ENCODE measurements at regions not wholly inside any gene's neighbourhood (a gene's known extent, or its start where the extent isn't known, plus 50 kb on each side); places are given as distances from the start of the nearest gene placed in this dataset.
"Not testable (repeated sequence)": the region's sequence is repeated elsewhere in the genome, so short reads cannot be mapped to it uniquely, and the experiment has no call there.

DNA sequence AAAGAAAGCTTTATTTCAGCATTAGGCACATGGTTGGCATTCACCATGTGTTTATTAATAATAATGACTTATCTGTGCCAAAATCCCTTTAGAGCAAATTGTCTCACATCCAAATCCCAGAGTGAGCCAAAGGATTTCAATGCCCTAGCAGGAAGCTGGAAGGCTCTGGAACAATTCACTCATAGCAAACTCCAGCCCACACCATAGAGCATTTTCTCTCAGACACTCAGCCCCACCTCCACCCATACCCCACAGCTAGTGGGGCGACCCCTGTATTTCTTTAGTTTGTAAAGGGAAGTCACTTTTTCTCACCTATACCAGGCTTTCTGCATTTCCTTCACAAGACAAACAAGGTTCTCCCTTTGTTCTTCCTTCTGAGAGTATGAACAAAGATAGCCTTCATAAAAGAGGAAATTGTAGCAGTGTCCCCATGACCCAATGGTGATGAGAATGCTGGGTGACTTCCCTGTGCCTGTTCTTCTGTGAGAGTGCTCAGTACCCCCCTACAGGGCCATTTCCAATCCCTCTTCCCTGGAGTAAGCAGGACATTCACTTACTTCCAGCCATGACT lies 100.1 kb upstream of the APCDD1 start:
- DNase-seq (ENCODE audit: low read depth) = no peak

DNA sequence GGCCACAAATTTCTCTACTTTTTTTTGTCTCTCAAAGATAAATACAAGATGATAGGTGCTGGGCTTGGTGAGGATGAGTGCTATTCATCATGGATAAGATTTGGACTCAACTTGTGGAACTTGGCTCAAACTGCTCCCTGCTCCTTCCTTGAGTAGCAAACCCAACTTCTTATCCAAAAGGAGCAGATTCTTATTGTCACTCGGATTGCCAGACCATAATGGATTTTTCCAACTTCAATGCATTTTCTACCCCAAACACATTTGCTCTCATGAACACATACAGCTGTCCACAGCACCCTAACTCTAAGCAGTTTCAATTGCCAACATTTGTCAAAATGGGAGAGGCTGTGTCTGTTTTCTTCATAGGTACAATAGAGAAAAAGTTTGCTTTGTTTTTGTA lies 99.5 kb upstream of the APCDD1 start:
- DNase-seq (ENCODE audit: low read depth) = no peak

DNA sequence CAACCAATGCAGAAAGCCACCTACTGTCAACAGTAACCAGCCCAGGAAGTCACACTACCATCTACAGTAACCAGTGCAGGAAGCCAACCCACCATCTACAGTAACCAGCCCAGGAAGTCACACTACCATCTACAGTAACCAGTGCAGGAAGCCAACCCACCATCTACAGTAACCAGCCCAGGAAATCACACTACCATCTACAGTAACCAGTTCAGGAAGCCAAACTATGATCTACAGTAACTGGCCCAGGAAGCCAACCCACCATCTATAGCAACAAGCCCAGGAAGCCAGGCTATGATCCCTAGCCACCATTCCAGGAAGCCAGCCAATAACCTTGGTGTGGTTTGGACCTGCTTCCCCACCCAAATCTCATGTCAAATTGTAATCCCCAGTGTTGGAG lies 97.4 kb upstream of the APCDD1 start:
- not testable (repeated sequence) for DNase-seq (ENCODE audit: low read depth)

DNA sequence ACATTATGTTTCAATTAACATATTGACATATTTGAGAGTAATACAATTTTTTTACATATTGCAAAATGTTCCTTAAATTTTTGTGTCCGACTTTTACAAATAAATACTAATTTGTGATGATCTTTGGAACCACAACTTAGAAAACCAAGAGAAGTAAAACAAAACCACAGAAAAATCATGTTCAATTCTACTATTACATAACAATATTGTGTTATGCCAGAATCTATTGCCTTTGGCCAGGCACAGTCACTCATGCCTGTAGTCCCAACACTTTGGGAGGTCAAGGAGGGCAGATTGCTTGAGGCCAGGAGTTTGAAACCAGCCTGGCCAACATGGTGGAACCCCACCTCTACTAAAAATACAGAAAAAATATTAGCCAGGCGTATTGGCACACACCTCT lies 92.8 kb upstream of the APCDD1 start:
- no peak for DNase-seq (ENCODE audit: low read depth)

DNA sequence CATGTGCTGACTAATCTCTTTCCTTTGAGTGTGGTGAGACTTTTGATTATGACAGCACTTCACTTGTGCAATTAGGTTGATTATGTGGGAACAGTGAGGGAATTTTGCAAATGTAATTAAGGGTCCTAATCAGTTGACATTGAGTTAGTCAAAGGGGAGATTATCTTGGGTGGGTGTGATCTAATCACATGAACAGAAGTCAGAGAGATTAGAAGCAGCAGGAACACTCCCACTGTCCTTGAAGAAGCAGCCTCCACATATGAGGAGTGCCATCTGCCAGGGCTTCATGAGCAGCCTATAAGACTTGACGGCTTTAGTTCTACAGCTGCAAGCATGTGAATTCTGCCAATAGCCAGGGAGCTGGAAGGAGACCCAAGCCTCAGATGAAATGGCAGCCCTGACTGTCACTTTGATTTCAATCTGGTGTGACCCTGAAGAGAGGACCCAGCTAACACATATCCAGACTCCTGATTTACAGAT lies 89.4 kb upstream of the APCDD1 start:
- no peak for DNase-seq (ENCODE audit: low read depth)

DNA sequence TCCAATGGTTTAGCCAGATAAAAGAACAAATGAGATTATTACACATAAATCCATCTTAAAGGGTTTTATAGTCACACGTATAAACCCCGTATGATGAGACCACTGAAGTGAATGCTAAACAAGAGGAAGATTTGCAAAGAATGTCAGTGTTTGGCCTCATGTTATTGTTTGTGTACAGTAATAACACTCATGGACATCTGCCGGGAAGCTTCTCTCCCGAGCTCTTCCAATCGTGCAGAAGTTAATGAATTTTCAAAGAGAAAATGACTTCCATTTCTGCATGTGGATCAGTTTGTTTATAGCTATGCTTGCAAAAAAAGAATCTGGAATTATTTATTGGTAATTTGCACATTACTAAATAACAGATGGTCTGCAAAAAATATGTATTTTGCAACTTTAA lies 88.5 kb upstream of the APCDD1 start:
- DNase-seq (ENCODE audit: low read depth) = no peak

DNA sequence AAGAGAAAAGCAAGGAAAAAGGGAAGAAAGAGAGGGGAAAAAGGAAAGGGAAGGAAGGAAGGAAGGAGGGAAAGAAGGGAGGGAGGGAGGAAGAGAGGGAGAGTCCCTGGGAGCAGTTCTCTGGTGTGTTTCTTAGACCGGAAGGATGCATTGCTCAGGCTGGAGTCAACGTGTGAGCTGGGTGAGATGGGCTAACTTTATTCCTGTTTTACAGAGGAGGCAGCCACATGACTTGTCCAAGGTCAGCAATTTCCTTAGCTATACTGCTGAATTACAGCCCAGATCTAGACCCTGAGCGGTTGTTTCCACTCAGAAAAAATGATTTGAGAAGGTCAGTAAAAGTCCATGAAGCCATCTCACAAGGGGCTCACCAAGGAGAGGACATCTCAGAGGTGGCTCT lies 86.6 kb upstream of the APCDD1 start:
- DNase-seq (ENCODE audit: low read depth) = no peak

DNA sequence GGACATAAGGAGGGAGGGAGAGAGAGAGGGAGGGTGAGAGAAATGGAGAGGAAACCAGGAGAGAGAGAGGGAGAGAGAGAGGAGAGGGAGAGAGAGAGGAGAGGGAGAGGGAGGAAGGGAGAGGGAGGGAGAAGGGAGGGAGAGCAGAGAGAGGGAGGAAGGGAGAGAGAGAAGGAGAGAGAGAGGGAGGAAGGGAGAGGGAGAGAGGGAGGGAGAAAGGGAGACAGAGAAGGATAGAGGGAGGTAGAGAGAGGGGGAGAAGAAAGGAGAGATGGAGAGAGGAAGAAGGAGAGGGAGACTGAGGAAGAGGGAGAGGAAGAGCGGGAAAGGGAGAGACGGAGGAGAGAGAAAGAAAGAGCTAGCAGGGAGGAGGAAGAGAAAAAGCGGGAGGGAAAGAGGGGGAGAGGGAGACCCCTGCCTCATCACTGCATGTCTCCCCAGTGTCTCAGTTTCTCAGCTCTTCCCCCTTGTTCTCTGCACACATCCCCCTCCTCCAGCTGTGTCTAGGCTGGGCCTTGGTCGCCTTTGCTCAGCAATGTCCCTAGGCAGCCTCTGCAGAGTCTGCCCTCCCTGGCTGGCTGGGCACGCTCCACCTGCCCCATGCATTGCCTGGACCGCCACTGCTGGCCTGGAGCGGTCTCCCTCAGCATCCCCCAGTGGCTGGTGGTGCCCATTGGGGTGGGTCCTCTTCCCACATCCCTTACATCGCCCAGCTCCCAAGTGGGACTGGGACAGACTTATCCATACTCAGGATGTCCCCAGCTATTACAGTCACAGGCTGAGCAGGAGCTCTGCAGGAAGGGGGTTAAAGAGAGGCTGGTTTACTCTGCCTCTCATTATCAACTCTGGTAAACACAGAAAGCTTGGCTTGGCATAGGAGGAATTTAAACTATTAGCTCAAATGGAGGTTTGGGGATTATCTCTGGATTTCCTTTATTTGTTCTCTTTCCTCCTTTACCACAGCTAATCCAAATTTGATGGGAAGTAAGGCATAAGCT lies 85.7 kb upstream of the APCDD1 start:
- DNase-seq (ENCODE audit: low read depth) = no peak

DNA sequence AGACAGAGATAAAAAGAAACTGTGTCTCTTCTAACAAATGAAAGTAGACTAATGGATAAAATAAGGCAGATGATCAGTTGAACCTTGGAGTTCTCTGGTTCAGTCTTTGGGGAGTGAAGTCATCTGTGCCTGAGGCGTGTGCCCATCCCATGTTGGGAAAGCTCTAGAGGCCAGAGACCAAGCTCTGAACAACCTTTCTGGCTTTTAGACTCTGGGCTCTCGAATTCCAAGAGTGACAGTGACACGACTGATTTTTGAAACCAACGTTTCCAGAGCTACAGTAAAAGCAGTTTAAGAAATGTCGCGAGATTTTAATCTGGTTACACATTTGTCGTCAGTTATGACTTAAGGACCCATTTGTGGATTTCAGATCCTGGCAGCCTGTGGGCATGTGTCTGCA lies 83.7 kb upstream of the APCDD1 start:
- no peak for DNase-seq (ENCODE audit: low read depth)

DNA sequence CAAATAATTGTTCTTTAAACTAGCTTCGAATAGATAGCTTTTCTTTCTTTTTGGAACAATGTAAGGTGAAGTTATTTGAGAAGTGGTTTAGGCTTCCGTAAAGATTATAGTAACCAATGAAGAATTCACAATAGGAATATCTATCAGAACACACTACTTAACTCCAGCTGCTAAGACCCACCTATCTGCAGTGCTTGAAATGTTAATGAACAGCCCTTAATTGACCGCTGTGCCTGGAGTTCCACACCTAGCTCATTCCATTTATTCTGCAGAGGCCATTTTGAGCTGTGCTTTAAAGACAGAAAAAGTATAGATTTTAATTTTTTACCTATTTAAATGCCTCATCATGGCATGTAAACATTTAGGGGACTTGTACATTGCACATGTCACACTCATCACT lies 83.3 kb upstream of the APCDD1 start:
- no peak for DNase-seq (ENCODE audit: low read depth)

DNA sequence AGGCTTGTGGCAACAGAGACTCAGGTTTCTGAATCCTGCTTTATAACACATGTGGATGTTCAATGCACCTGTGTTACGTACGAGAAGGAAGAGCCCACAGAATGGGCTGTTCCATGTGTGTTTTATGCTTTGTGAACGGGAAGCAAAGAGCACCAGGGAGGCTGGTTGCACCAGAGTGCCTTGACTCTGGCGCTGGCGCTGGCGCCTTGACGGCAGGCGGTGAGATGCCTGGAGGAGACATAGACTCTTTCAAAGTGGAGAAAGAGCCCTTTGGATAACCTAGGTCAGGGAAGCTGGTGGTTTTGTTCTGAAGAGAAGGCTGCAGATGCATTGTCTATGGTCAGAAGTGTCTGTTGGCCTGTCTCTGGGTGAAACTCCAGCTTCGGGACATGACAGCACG lies 80.2 kb upstream of the APCDD1 start:
- DNase-seq (ENCODE audit: low read depth) = no peak

DNA sequence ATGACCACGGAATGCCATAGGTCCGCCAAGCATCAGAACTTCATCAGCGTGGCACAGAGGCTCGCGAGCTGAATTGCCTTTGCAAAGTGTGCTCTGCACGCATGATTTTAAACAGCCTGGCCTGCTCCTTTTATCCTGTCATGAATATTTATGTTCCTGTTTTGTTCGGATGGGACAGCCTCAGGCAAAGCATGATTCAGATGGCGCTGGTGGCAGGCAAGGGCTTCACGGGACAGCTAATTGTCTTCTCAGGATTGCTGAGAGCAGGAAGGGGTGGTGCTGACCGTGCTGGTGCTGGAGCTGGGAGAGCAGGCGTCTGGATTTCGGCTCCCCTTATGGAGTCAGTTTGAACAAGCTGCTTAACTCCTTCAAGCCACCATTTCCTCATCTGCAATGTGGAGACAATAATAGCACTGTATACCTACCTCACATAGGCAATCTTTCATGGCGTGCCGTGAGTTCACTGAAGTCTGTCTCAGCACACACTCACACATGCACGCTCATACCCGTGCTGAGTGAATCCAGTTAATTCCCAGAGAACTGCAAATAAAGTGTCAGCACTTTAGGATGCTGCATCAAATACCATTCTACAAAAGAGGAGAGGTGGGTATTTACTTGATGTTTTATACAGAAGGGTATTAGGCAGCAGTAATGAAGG lies 79.7 kb upstream of the APCDD1 start:
- peak; percentile 96 for DNase-seq (ENCODE audit: low read depth)

DNA sequence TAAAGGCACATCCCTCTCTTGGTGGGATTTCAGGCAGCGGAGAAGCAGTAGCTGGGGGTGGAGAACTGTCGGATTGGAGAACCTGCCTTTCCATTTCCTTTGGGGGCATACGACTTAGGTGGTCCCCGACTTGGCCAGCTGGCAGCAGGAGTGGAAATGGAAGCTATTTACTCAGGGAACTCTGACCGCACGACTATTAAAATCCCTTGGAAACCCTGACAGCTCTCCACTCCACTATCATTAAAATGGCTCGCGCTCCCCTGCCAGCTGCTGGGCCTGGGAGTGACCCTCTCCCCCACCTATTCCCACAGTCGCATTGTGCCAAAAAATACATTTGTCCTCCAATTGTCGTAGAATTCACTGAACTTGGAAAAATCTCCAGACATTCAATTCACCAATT lies 77.7 kb upstream of the APCDD1 start:
- peak; percentile 69 for DNase-seq (ENCODE audit: low read depth)

DNA sequence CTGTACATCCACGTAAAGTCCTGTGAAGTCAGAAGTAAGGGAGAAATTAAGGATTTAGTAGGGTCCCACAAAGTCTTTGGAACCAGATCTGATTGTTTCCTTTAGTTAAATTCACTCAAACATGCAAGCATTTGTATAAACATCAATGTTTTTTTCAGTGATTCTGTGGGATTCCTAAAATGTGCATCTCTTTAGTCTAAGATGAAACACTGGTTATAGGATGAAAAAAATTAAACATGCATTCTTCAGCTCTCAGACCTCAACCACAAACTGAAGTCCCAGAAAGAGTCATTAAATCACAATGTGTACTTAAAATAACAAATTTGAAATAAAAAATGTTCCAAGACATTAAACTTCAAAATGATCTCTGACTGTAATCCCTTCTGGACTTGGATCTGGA lies 76.5 kb upstream of the APCDD1 start:
- peak; percentile 92 for DNase-seq (ENCODE audit: low read depth)

DNA sequence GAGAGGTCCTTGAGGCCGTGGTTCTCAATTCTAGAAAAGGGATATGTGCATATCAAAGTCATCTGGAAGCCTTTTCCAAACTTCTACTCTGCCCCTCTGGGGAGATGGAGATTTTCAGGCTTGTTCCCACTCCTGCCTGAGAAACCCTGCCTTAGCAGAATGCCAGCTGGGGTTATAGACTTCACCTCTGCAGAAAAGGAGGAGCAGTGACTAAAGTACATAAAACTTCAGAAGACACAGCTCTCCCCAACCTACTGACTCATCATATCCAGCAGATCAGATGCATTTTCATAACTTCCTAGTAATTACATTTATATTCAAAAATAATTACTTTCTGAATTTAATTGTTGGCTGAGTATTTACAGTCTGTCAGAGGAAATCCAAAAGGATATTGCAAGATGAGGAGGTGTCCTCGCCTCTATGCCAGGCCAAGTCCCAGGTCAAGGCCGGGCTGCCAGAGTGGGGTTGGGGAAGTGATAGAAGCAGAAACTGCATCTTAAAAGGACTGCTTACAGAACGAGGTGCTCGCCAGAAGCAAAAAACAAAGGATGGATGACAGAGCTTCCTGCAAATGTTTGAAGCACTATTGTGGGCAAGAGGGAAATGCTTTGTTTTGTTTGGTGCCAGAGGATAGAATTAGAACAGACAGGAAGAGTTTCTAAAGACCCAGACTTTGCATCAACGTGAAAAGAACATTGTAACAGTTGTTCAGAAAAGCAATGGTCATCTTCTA lies 75.6 kb upstream of the APCDD1 start:
- peak; percentile 87 for DNase-seq (ENCODE audit: low read depth)

DNA sequence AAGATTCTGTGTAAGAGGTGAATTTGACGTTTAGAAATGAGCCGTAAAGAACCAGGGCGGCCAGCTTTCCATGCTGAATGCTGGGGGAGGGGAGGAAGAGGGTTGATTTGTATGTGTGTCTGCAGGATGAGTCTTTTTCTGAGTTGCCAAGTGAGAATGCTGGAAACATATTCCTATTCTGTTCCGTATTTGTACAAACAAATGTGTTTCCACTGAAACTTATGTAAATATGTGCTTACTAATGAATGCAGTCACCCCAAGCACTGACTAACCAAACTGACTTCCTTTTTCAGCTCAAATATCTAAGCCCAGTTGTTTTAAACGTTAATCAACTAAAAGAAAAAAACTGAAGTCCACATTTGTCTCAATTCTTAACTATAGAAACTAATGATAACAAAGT lies 74.9 kb upstream of the APCDD1 start:
- peak; percentile 70 for DNase-seq (ENCODE audit: low read depth)

DNA sequence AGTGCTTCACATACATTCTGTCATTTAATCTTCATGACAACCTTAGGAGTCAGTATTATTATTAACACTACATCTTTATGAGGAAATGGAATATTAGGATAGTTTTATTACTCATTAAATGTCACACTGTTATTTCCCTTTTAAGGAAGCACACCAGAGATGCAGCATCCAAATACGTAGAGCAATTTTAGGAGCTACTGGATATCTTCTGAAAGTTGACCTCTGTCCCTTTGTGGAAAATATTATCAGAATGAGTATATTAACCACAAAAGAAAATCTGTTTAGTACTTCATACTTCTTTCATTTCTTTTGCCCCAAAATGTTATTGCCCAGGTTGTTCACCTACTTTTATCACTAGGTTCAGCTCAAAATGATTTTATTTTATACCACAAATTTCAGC lies 72.9 kb upstream of the APCDD1 start:
- peak; percentile 41 for DNase-seq (ENCODE audit: low read depth)

DNA sequence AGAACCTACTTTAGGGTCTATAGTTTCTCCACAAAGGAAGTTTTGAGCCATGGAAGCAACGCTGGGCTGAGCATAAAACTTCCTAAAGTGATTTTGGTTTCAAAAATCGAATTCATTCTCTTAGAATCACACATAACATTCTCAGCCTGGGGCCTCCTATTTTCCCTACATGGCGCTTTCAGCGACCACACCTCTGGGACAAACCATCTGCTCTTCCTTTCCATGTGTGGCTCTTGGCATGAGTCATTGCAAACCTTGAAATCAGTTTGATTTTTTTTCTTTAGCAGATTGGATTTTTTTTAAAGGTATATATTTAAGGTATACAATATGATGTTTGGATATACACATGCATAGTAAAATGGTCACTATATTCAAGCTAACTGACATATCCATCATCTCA lies 72.5 kb upstream of the APCDD1 start:
- peak; percentile 31 for DNase-seq (ENCODE audit: low read depth)

DNA sequence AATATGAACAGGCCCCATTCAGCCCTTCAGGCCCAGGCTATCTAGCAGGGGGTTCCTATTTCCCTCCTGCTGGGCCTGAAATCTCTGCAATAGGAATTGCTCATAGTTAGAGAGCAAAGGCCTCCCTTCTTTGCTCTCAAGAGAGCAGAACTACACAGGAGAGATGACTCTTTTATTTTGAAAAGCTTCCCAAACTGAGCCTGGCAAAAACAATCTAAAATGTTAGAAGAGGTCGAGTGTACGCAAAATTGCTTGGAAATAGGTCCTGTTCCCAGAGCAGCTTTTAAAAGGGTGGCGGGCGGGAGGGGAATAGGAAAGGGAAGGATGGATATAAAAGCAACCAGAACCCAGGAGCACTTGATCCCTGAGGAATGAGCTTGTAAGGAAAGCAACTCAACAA lies 68.4 kb upstream of the APCDD1 start:
- DNase-seq (ENCODE audit: low read depth) = no peak

DNA sequence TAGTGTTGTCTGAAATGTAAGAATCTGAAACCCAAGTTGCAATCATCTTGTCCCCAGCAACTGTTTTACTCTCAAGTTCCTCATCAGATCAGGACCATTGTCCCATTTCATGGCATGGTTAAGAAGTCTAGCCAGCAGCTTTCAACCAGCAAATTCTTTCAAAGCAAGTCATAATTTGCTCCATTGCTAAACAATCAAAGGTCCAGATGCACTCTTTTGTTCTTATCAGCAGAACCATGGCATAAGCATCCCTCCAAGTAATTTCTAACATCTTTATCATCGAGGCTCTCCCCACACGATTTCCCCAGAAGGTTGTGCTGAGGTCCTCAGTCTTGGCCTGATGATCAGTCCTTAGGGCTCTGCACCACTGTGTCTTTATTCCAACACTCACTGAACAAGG lies 67.5 kb upstream of the APCDD1 start:
- no peak for DNase-seq (ENCODE audit: low read depth)

DNA sequence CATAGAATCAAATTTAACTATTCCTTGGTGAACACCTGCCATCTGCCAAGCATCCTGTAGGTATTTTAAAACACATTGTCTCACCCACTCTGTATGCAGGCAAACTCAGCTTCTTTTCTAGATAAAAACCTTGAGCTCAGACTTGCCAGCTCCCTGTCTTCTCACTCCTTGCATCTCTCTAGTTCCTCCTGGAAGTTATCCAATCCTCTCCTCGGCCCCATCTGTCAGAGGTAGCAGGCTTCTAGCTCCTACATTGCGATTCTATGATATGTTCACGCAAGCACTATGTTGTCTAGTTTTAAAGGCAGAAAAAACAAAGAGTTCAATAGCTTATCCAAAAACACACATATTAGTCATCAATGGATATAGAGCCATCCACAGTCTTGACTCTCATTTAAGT lies 67.0 kb upstream of the APCDD1 start:
- no peak for DNase-seq (ENCODE audit: low read depth)

DNA sequence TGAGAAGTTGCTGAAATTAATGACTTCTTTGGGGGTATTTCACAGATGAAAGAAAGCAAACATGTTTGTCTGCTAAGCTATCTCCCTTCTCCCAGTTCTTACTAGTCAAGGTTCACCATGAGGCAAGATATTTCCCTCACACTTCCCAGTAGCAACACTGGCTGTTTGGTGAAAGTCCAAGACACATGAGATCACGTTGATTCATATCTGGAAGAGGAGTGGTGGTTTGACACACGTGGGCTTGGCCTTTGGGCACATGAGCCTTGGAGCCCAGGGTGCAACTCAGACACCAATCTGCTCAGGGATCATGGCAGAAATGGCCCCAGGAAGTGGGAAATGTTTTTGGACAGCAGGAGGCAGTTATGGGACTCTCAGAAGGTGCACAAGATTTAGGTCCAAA lies 66.1 kb upstream of the APCDD1 start:
- DNase-seq (ENCODE audit: low read depth) = no peak
